WTC11 (cell line): ENCODE measurements at regions not wholly inside any gene's neighbourhood (a gene's known extent, or its start where the extent isn't known, plus 50 kb on each side); places are given as distances from the start of the nearest gene placed in this dataset.

Experiments
- AR ChIP-seq: fragments of 250-450 bp; sonication (Bioruptor Pico); IDR thresholded peaks from 2 replicates; pipeline ENCODE4 v1.9.0; 2021; ENCODE audit warnings: mild to moderate bottlenecking
- CTCF ChIP-seq: fragments of 200-600 bp; IDR thresholded peaks from 2 replicates; pipeline ENCODE4 v1.8.0; 2022; ENCODE audit warnings: antibody characterized with exemption
- E2F4 ChIP-seq: sonication (generic); formaldehyde crosslinking; IDR thresholded peaks from 2 replicates; pipeline ENCODE4 v1.8.1; 2022; ENCODE audit warnings: low read depth, mild to moderate bottlenecking, moderate library complexity, missing genetic modification reagents, borderline replicate concordance
- FOXP1 ChIP-seq: sonication (generic); formaldehyde crosslinking; IDR thresholded peaks from 2 replicates; pipeline ENCODE4 v1.8.0; 2022; ENCODE audit warnings: missing genetic modification reagents, mild to moderate bottlenecking, moderate library complexity, borderline replicate concordance
- JUN ChIP-seq: sonication (generic); formaldehyde crosslinking; IDR thresholded peaks from 2 replicates; pipeline ENCODE4 v1.8.0; 2023; ENCODE audit warnings: mild to moderate bottlenecking, missing genetic modification reagents
- MAX ChIP-seq: sonication (generic); formaldehyde crosslinking; IDR thresholded peaks from 2 replicates; pipeline ENCODE4 v1.8.0; 2022; ENCODE audit warnings: mild to moderate bottlenecking, missing genetic modification reagents
- OVOL2 ChIP-seq: fragments of 250-450 bp; sonication (Bioruptor Pico); IDR thresholded peaks from 2 replicates; pipeline ENCODE4 v1.9.0; 2021; ENCODE audit warnings: mild to moderate bottlenecking, borderline replicate concordance
- ZNF219 ChIP-seq: sonication (generic); formaldehyde crosslinking; IDR thresholded peaks from 2 replicates; pipeline ENCODE4 v1.8.0; 2023; ENCODE audit warnings: missing genetic modification reagents, mild to moderate bottlenecking, borderline replicate concordance

- TF ChIP-seq JUN (no peak), E2F4 (no peak), CTCF (no peak), ZNF219 (no peak), MAX (no peak), AR (CRISPR knock-in tag) (no peak), FOXP1 (CRISPR knock-in tag) (no peak), OVOL2 (CRISPR knock-in tag) (no peak)
These were observed 448.1 kb downstream of the ARHGEF28 start for GRCh38 chr5:74074111-74074510.
